CD4-positive, alpha-beta T cell (primary cell): ENCODE measurements at regions not wholly inside any gene's neighbourhood (a gene's known extent, or its start where the extent isn't known, plus 50 kb on each side); places are given as distances from the start of the nearest gene placed in this dataset.
"Not testable (repeated sequence)": the region's sequence is repeated elsewhere in the genome, so short reads cannot be mapped to it uniquely, and the experiment has no call there.

Source experiments
- ATAC-seq: fragments of 200-7000 bp; cut with Tn5 transposase; one replicate; pipeline ENCODE4 v1.10.0; 2022; ENCODE audit warnings: mild to moderate bottlenecking; ENCODE audit not compliant: poor library complexity
- CTCF ChIA-PET: fragments of 350-600 bp; sonication (Branson Sonifier 250); formaldehyde crosslinking; loops from one replicate; lab custom pipeline; 2021; ENCODE audit warnings: antibody characterized with exemption, inconsistent platforms; lab: Charles Lee
- POLR2A ChIA-PET: fragments of 350-600 bp; sonication (Branson Sonifier 250); formaldehyde crosslinking; loops from one replicate; lab custom pipeline; 2021; ENCODE audit warnings: antibody characterized with exemption, inconsistent platforms; lab: Charles Lee
- DNase-seq, 14 experiments: peaks; one replicate each; pipeline ENCODE4 v3.0.0-alpha.2; 2013 to 2020; ENCODE audit warnings: mixed read lengths in 2 of 14
- H3K27ac ChIP-seq, 2 donors: one replicate each; pipeline versions ENCODE4 v1.5.1 to v1.7.0; 2013; ENCODE audit warnings: low read length in 2 of 2, low read depth in 1 of 2, mild to moderate bottlenecking in 1 of 2
- H3K27me3 ChIP-seq, 2 experiments: 1 replicate in 1 of 2; 2 replicates in 1 of 2; pipeline versions ENCODE4 v1.6.1 to v1.7.0; 2013; ENCODE audit warnings: low read length in 2 of 2, control low read depth in 1 of 2, mild to moderate bottlenecking in 1 of 2, moderate library complexity in 1 of 2; ENCODE audit not compliant: insufficient read depth in 2 of 2, control insufficient read depth in 1 of 2
- H3K36me3 ChIP-seq: one replicate; pipeline ENCODE4 v1.6.1; 2013; ENCODE audit warnings: low read length, control low read depth; ENCODE audit not compliant: insufficient read depth
- H3K4me1 ChIP-seq: one replicate; pipeline ENCODE4 v1.6.1; 2013; ENCODE audit warnings: low read length, control low read depth; ENCODE audit not compliant: insufficient read depth
- H3K4me3 ChIP-seq: one replicate; pipeline ENCODE4 v1.5.1; 2013; ENCODE audit warnings: mild to moderate bottlenecking, low read length, moderate library complexity
- H3K9me3 ChIP-seq, 2 experiments: 1 replicate in 1 of 2; 2 replicates in 1 of 2; pipeline versions ENCODE4 v1.6.1 to v1.7.0; 2013; ENCODE audit warnings: low read length in 2 of 2, mild to moderate bottlenecking in 2 of 2, control low read depth in 1 of 2, moderate library complexity in 1 of 2; ENCODE audit not compliant: control insufficient read depth in 1 of 2, insufficient read depth in 1 of 2
- H3K27ac Mint-ChIP-seq: one replicate; pipeline ENCODE4 v1.8.0; 2020; ENCODE audit warnings: mixed read lengths
- H3K27me3 Mint-ChIP-seq: one replicate; pipeline ENCODE4 v1.8.0; 2021; ENCODE audit warnings: mixed read lengths
- H3K36me3 Mint-ChIP-seq: one replicate; pipeline ENCODE4 v1.8.0; 2021; ENCODE audit warnings: low read depth, mixed read lengths
- H3K4me1 Mint-ChIP-seq: one replicate; pipeline ENCODE4 v1.8.0; 2021; ENCODE audit warnings: low read depth, mixed read lengths
- H3K4me3 Mint-ChIP-seq: one replicate; pipeline ENCODE4 v1.8.0; 2020; ENCODE audit warnings: mild to moderate bottlenecking, mixed read lengths
- H3K9me3 Mint-ChIP-seq: one replicate; pipeline ENCODE4 v1.8.0; 2020; ENCODE audit warnings: mixed read lengths
- intact Hi-C, 2 experiments: fragments of 100-400 bp; cut with DNase I in 1 of 2; cut with micrococcal nuclease in 1 of 2; formaldehyde crosslinking; loops; one replicate each; pipeline versions ENCODE4 v1.15.1 to v1.9.0; 2023 to 2025; cut with DNase I, micrococcal nuclease
- TF ChIP-seq, protein P1 (sequence below): fragments of 200-600 bp; IDR thresholded peaks from one replicate; pipeline ENCODE4 v1.8.0; 2022; ENCODE audit warnings: antibody characterized with exemption, mild to moderate bottlenecking

GRCh38 chr19:28065026-28065425 is 1147.9 kb downstream of the UQCRFS1 start:
- Histone ChIP-seq H3K4me1 (no peaks in the 10 kb centered on the region), H3K9me3 (peaks cover 0 to 18% of the 10 kb centered on the region in 2 experiments), H3K27ac (no peak overlapping the region), H3K4me3 (no peak overlapping the region), H3K36me3 (no peaks in the 10 kb centered on the region), H3K27me3 (no peaks in the 10 kb centered on the region)
- Mint-ChIP-seq H3K27me3 (no peaks in the 10 kb centered on the region), H3K4me3 (no peak overlapping the region), H3K4me1 (no peaks in the 10 kb centered on the region), H3K9me3 (no peaks in the 10 kb centered on the region), H3K27ac (no peak overlapping the region), H3K36me3 (no peaks in the 10 kb centered on the region)
- intact Hi-C loops, result no loop called here
- DNase-seq (no peak), ATAC-seq (no peak)
- ChIA-PET POLR2A (no interaction called here), CTCF (no interaction called here)
- TF ChIP-seq, protein P1, sequence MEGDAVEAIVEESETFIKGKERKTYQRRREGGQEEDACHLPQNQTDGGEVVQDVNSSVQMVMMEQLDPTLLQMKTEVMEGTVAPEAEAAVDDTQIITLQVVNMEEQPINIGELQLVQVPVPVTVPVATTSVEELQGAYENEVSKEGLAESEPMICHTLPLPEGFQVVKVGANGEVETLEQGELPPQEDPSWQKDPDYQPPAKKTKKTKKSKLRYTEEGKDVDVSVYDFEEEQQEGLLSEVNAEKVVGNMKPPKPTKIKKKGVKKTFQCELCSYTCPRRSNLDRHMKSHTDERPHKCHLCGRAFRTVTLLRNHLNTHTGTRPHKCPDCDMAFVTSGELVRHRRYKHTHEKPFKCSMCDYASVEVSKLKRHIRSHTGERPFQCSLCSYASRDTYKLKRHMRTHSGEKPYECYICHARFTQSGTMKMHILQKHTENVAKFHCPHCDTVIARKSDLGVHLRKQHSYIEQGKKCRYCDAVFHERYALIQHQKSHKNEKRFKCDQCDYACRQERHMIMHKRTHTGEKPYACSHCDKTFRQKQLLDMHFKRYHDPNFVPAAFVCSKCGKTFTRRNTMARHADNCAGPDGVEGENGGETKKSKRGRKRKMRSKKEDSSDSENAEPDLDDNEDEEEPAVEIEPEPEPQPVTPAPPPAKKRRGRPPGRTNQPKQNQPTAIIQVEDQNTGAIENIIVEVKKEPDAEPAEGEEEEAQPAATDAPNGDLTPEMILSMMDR, result no peak

GRCh38 chr19:28063702-28064101 is 1149.2 kb downstream of the UQCRFS1 start:
- Histone ChIP-seq H3K4me1 (no peaks in the 10 kb centered on the region), H3K27me3 (no peaks in the 10 kb centered on the region), H3K36me3 (no peaks in the 10 kb centered on the region), H3K9me3 (peaks cover 0 to 19% of the 10 kb centered on the region in 2 experiments), H3K27ac (no peak overlapping the region), H3K4me3 (no peak overlapping the region)
- TF ChIP-seq, protein P1, result no peak
- H3K9me3 Mint-ChIP-seq, result no peaks in the 10 kb centered on the region
- H3K27me3 Mint-ChIP-seq, result no peaks in the 10 kb centered on the region
- H3K36me3 Mint-ChIP-seq, result no peaks in the 10 kb centered on the region
- CTCF ChIA-PET, result no interaction called here
- no peak overlapping the region for H3K4me3 Mint-ChIP-seq
- H3K4me1 Mint-ChIP-seq, result no peaks in the 10 kb centered on the region
- H3K27ac Mint-ChIP-seq, result no peak overlapping the region
- POLR2A ChIA-PET, result no interaction called here
- intact Hi-C loops, result no loop called here
- DNase-seq (no peak), ATAC-seq (no peak)

- Mint-ChIP-seq H3K27ac (no peak overlapping the region), H3K4me1 (no peaks in the 10 kb centered on the region), H3K9me3 (no peaks in the 10 kb centered on the region), H3K27me3 (no peaks in the 10 kb centered on the region), H3K36me3 (no peaks in the 10 kb centered on the region), H3K4me3 (no peak overlapping the region)
- DNase-seq, result no peak
- intact Hi-C loops, result no loop called here
- no peak overlapping the region for H3K27ac ChIP-seq
- ATAC-seq, result no peak
- H3K4me3 ChIP-seq, result no peak overlapping the region
- ChIA-PET CTCF (no interaction called here), POLR2A (no interaction called here)
- no peaks in the 10 kb centered on the region for H3K36me3 ChIP-seq
- peaks cover 7 to 9% of the 10 kb centered on the region in 2 experiments for H3K9me3 ChIP-seq
- H3K27me3 ChIP-seq, result no peaks in the 10 kb centered on the region
- TF ChIP-seq, protein P1, result no peak
- no peaks in the 10 kb centered on the region for H3K4me1 ChIP-seq
Observed at GRCh38 chr19:28061111-28061510, 1151.8 kb downstream of the UQCRFS1 start.

DNA sequence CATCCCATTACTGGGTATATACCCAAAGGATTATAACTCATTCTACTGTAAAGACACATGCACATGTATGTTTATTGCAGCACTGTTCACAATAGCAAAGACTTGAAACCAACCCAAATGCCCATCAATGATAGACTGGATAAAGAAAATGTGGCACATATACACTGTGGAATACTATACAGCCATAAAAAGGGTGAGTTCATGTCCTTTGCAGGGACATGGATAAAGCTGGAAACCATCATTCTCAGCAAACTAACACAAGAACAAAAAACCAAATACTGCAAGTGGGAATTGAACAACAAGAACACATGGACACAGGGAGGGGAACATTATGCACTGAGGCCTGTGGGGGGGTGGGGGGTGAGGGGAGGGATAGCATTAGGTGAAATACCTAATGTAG is 1155.9 kb downstream of the UQCRFS1 start:
- H3K4me3 Mint-ChIP-seq, H3K27ac Mint-ChIP-seq, H3K36me3 Mint-ChIP-seq, H3K9me3 Mint-ChIP-seq, intact Hi-C loops, H3K27me3 Mint-ChIP-seq, H3K36me3 ChIP-seq, H3K9me3 ChIP-seq, H3K4me1 ChIP-seq, CTCF ChIA-PET, ATAC-seq, H3K27ac ChIP-seq, DNase-seq, H3K4me1 Mint-ChIP-seq, POLR2A ChIA-PET, H3K27me3 ChIP-seq, H3K4me3 ChIP-seq: not testable (repeated sequence)
